ENCODE measurements at regions not wholly inside any gene's neighbourhood (a gene's known extent, or its start where the extent isn't known, plus 50 kb on each side); places are given as distances from the start of the nearest gene placed in this dataset.

DNA sequence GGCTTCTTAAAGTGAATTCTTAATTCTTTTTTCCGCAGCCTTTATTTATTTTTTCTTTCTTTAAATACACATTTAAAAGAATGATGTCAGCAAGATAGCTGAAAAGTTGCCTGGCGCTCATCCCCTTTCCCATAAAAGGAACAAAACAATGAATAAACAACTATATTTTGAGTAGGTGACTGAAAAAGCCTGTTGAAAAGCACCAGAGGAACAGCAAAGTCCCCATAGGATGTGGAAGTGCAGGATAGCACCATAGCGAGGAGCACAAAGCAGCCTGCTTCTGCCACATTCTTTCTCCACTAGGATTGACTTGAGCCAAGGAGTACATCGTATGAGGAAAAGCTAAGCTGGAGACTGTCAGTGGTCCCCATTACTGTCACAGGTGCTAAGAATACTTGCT lies 754.9 kb downstream of the SQOR start:
- TF ChIP-seq HDAC2 (IDR thresholded peaks at IDR 0.05) (no peak), MAFK (IDR thresholded peaks at IDR 0.05; ENCODE audit: partially characterized antibody) (no peak), ESRRA (IDR thresholded peaks at IDR 0.05; ENCODE audit: borderline replicate concordance, low read length) (no peak), EP300 (IDR thresholded peaks at IDR 0.05) (no peak), POLR2A (IDR thresholded peaks at IDR 0.05; ENCODE audit: low read length) (no peak), BHLHE40 (IDR thresholded peaks at IDR 0.05; ENCODE audit: low read depth, low read length) (no peak)
- TF ChIP-seq, protein P1, sequence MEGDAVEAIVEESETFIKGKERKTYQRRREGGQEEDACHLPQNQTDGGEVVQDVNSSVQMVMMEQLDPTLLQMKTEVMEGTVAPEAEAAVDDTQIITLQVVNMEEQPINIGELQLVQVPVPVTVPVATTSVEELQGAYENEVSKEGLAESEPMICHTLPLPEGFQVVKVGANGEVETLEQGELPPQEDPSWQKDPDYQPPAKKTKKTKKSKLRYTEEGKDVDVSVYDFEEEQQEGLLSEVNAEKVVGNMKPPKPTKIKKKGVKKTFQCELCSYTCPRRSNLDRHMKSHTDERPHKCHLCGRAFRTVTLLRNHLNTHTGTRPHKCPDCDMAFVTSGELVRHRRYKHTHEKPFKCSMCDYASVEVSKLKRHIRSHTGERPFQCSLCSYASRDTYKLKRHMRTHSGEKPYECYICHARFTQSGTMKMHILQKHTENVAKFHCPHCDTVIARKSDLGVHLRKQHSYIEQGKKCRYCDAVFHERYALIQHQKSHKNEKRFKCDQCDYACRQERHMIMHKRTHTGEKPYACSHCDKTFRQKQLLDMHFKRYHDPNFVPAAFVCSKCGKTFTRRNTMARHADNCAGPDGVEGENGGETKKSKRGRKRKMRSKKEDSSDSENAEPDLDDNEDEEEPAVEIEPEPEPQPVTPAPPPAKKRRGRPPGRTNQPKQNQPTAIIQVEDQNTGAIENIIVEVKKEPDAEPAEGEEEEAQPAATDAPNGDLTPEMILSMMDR (IDR thresholded peaks at IDR 0.05) = no peak

All from A549 (cell line).